SK-N-MC (cell line): ENCODE measurements at regions not wholly inside any gene's neighbourhood (a gene's known extent, or its start where the extent isn't known, plus 50 kb on each side); places are given as distances from the start of the nearest gene placed in this dataset.

Experiments used
- EZH2 ChIP-seq: fragments of 200-600 bp; sonication (generic); IDR thresholded peaks from one replicate; pipeline ENCODE4 v1.6.1; 2017; ENCODE audit warnings: antibody characterized with exemption
- POLR2AphosphoS5 ChIP-seq: IDR thresholded peaks from 2 replicates; pipeline ENCODE4 v1.6.1; 2012; ENCODE audit warnings: mild to moderate bottlenecking, low read depth, low read length, borderline replicate concordance

GRCh38 chr2:147345246-147345645, 499.6 kb upstream of the ACVR2A start:
- TF ChIP-seq POLR2AphosphoS5 (no peak), EZH2 (no peak)
